HCT116 (cell line): ENCODE measurements at regions not wholly inside any gene's neighbourhood (a gene's known extent, or its start where the extent isn't known, plus 50 kb on each side); places are given as distances from the start of the nearest gene placed in this dataset.

Source experiments
- ATAC-seq: fragments of 200-7000 bp; cut with Tn5 transposase; 2 replicates; pipeline ENCODE4 v1.9.1; 2020; ENCODE audit warnings: mild to moderate bottlenecking, moderate library complexity
- BruUV-seq: library from RNA; stranded (reverse); fragments of 400-500 nt; replicated peaks from 2 replicates; lab custom pipeline; 2021; lab: Mats Ljungman, UMichigan
- CTCF ChIA-PET: fragments of 300-600 bp; sonication (Branson Sonifier 250); formaldehyde crosslinking; loops from one replicate; lab custom pipeline; 2021; ENCODE audit warnings: antibody characterized with exemption; lab: Charles Lee
- POLR2A ChIA-PET: fragments of 300-600, 350-600 bp; sonication (Branson Sonifier 250); formaldehyde crosslinking; loops from one replicate; lab custom pipeline; 2021; ENCODE audit warnings: antibody characterized with exemption; lab: Charles Lee
- RAD21 ChIA-PET, 2 experiments: fragments of 300-600 bp; sonication (Branson Sonifier 250); formaldehyde crosslinking; loops; one replicate each; lab custom pipeline; 2023; ENCODE audit warnings: low total read pairs in 2 of 2; ENCODE audit not compliant: uncharacterized antibody in 2 of 2, unreplicated experiment in 2 of 2, low non-redundant PET in 1 of 2; lab: Charles Lee
- DNase-seq: peaks from one replicate; pipeline ENCODE4 v3.0.0-alpha.2; 2010; ENCODE audit warnings: low read depth, low spot score
- H2AFZ ChIP-seq: fragments of 200-600 bp; shearing (Covaris generic), sonication (generic); 2 replicates; pipeline ENCODE4 v1.6.1; 2017; ENCODE audit warnings: low read depth, mixed run types, mixed read lengths, antibody characterized with exemption, low read length; ENCODE audit not compliant: poor library complexity, severe bottlenecking
- H3K27ac ChIP-seq: 2 replicates; pipeline ENCODE4 v1.5.1; 2012; ENCODE audit warnings: low read depth, low read length
- H3K27me3 ChIP-seq: fragments of 200-600 bp; sonication (generic); 2 replicates; pipeline ENCODE4 v1.6.1; 2016; ENCODE audit warnings: mixed run types, low read length, mixed read lengths; ENCODE audit not compliant: insufficient read depth
- H3K36me3 ChIP-seq, 2 experiments: fragments of 200-500 bp in 1 of 2; fragments of 200-600 bp in 1 of 2; sonication (Bioruptor generic) in 1 of 2; sonication (generic) in 1 of 2; 2 replicates each; pipeline versions ENCODE4 v1.5.1 to v1.6.1; 2014 to 2016; ENCODE audit warnings: low read length in 2 of 2, inconsistent platforms in 1 of 2, mixed read lengths in 1 of 2, mixed run types in 1 of 2; ENCODE audit not compliant: insufficient read depth in 2 of 2, control insufficient read depth in 1 of 2
- H3K4me1 ChIP-seq, 2 experiments: fragments of 200-600 bp in 1 of 2; sonication (generic) in 1 of 2; 2 replicates each; pipeline versions ENCODE4 v1.5.1 to v1.6.1; 2012 to 2017; ENCODE audit warnings: low read length in 2 of 2, inconsistent platforms in 1 of 2, mild to moderate bottlenecking in 1 of 2, mixed read lengths in 1 of 2, mixed run types in 1 of 2, moderate library complexity in 1 of 2; ENCODE audit not compliant: insufficient read depth in 2 of 2, control insufficient read depth in 1 of 2
- H3K4me2 ChIP-seq: fragments of 200-600 bp; sonication (generic); 2 replicates; pipeline ENCODE4 v1.6.1; 2017; ENCODE audit warnings: mixed run types, low read length, mixed read lengths
- H3K4me3 ChIP-seq, 2 experiments: fragments of 200-600 bp in 1 of 2; sonication (generic) in 1 of 2; replicated peaks in 1 of 2; 2 replicates each; pipeline ENCODE4 v1.5.1; 2011 to 2016; ENCODE audit warnings: low read length in 2 of 2, control low read depth in 1 of 2, low read depth in 1 of 2, mild to moderate bottlenecking in 1 of 2, mixed read lengths in 1 of 2, mixed run types in 1 of 2
- H3K79me2 ChIP-seq: fragments of 200-600 bp; sonication (generic); 2 replicates; pipeline ENCODE4 v1.6.1; 2017; ENCODE audit warnings: mild to moderate bottlenecking, mixed run types, low read length, moderate library complexity, mixed read lengths; ENCODE audit not compliant: insufficient read depth
- H3K9ac ChIP-seq: fragments of 200-600 bp; sonication (generic); 2 replicates; pipeline ENCODE4 v1.6.1; 2016; ENCODE audit warnings: low read length, mixed read lengths
- H3K9me2 ChIP-seq: fragments of 200-600 bp; sonication (generic), shearing (Covaris generic); 2 replicates; pipeline ENCODE4 v1.6.1; 2017; ENCODE audit warnings: mixed run types, mild to moderate bottlenecking, moderate library complexity; ENCODE audit not compliant: insufficient read depth
- H3K9me3 ChIP-seq, 2 experiments: fragments of 200-500 bp in 1 of 2; fragments of 200-600 bp in 1 of 2; sonication (Bioruptor generic) in 1 of 2; sonication (generic) in 1 of 2; 2 replicates each; pipeline ENCODE4 v1.6.1; 2014 to 2017; ENCODE audit warnings: low read length in 2 of 2, mixed read lengths in 2 of 2, inconsistent platforms in 1 of 2, low read depth in 1 of 2, mild to moderate bottlenecking in 1 of 2, mixed run types in 1 of 2, moderate library complexity in 1 of 2; ENCODE audit not compliant: control insufficient read depth in 1 of 2, insufficient read depth in 1 of 2
- H4K20me1 ChIP-seq: fragments of 200-600 bp; sonication (generic), shearing (Covaris generic); 2 replicates; pipeline ENCODE4 v1.6.1; 2017; ENCODE audit warnings: mixed run types, mild to moderate bottlenecking, moderate library complexity; ENCODE audit not compliant: insufficient read depth
- CBX3 ChIP-seq: IDR thresholded peaks from 2 replicates; pipeline ENCODE4 v1.6.1; 2012; ENCODE audit warnings: low read depth
- CEBPB ChIP-seq: IDR thresholded peaks from 2 replicates; pipeline ENCODE4 v1.6.1; 2012; ENCODE audit warnings: low read depth
- EGR1 ChIP-seq: IDR thresholded peaks from 2 replicates; pipeline ENCODE4 v1.6.1; 2012; ENCODE audit warnings: low read depth
- ELF1 ChIP-seq: IDR thresholded peaks from 2 replicates; pipeline ENCODE4 v1.6.1; 2012; ENCODE audit warnings: low read depth, borderline replicate concordance
- EZH2 ChIP-seq: fragments of 200-600 bp; sonication (generic); IDR thresholded peaks from 2 replicates; pipeline ENCODE4 v1.6.1; 2017; ENCODE audit warnings: antibody characterized with exemption, mixed run types
- EZH2phosphoT487 ChIP-seq: fragments of 200-600 bp; IDR thresholded peaks from 2 replicates; pipeline ENCODE4 v1.6.1; 2018; ENCODE audit warnings: antibody characterized with exemption, borderline replicate concordance
- JUND ChIP-seq: IDR thresholded peaks from 2 replicates; pipeline ENCODE4 v1.6.1; 2012
- MAX ChIP-seq: IDR thresholded peaks from 2 replicates; pipeline ENCODE4 v1.6.1; 2012
- POLR2A ChIP-seq: IDR thresholded peaks from 2 replicates; pipeline ENCODE4 v1.7.0; 2011; ENCODE audit warnings: borderline replicate concordance; ENCODE audit not compliant: insufficient read depth, insufficient read length; ENCODE audit errors: extremely low read depth
- POLR2AphosphoS5 ChIP-seq: IDR thresholded peaks from 2 replicates; pipeline ENCODE4 v1.6.1; 2011; ENCODE audit warnings: mild to moderate bottlenecking, low read depth, low read length, moderate library complexity
- SIN3A ChIP-seq: IDR thresholded peaks from 2 replicates; pipeline ENCODE4 v1.6.1; 2012; ENCODE audit warnings: low read depth
- SP1 ChIP-seq: IDR thresholded peaks from 2 replicates; pipeline ENCODE4 v1.6.1; 2012; ENCODE audit warnings: low read depth
- SRF ChIP-seq: IDR thresholded peaks from 2 replicates; pipeline ENCODE4 v1.6.1; 2012; ENCODE audit warnings: low read depth
- TCF7L2 ChIP-seq: IDR thresholded peaks from 2 replicates; pipeline ENCODE4 v1.7.0; 2011; ENCODE audit warnings: borderline replicate concordance, inconsistent platforms; ENCODE audit not compliant: insufficient read depth, insufficient read length; ENCODE audit errors: extremely low read depth
- YY1 ChIP-seq: IDR thresholded peaks from 2 replicates; pipeline ENCODE4 v1.6.1; 2011; ENCODE audit warnings: low read length, low read depth, moderate library complexity, mild to moderate bottlenecking; ENCODE audit not compliant: insufficient replicate concordance; ENCODE audit errors: extremely low read depth
- ZFX ChIP-seq: fragments of 450-650 bp; IDR thresholded peaks from 2 replicates; pipeline ENCODE4 v1.6.1; 2017
- ZNF274 ChIP-seq: fragments of 200-500 bp; sonication (Bioruptor generic); IDR thresholded peaks from 2 replicates; pipeline ENCODE4 v1.6.1; 2014; ENCODE audit warnings: mild to moderate bottlenecking, low read depth, low read length, inconsistent platforms
- intact Hi-C: fragments of 100-400 bp; cut with micrococcal nuclease; formaldehyde crosslinking; loops from 2 replicates; pipeline ENCODE4 v1.10.0; 2022
- TF ChIP-seq, protein P1 (sequence below): IDR thresholded peaks from 2 replicates; pipeline ENCODE4 v1.6.1; 2012
- TF ChIP-seq, protein P2 (sequence below): IDR thresholded peaks from 2 replicates; pipeline ENCODE4 v1.6.1; 2011; ENCODE audit warnings: mild to moderate bottlenecking, low read length, moderate library complexity; ENCODE audit not compliant: insufficient replicate concordance; ENCODE audit errors: extremely low read depth

DNA sequence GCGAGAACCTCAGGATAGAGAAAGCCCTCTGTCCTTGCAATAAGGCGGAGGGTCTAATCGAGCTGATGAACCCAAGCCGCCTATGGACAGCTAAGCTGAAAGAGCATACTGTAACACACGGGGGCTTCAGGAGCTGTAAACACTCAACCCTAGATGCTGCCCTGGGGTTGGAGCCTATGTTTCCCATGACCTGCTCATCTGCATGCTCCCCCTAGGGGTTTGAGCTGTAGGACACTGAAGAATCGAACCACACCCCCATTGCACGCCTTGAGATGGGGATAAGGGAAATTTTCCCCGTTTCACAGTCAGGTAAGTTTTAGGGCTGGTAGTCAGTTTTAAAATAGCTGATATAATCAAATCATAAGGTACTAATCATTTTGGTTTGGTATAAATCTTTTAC, 675.6 kb upstream of the CDH8 start:
- H3K27ac ChIP-seq, result no peak overlapping the region
- RAD21 ChIA-PET, result no interaction called here
- no peak overlapping the region for H3K4me3 ChIP-seq
- no peaks in the 10 kb centered on the region for H3K27me3 ChIP-seq
- H3K9me2 ChIP-seq, result no peaks in the 10 kb centered on the region
- ATAC-seq (no peak), DNase-seq (no peak)
- H3K4me1 ChIP-seq, result no peaks in the 10 kb centered on the region
- POLR2A ChIA-PET, result no interaction called here
- intact Hi-C loops, result no loop called here
- no peak overlapping the region for H3K4me2 ChIP-seq
- H4K20me1 ChIP-seq, result no peaks in the 10 kb centered on the region
- BruUV-seq, result no TSS peak
- no peaks in the 10 kb centered on the region for H3K36me3 ChIP-seq
- no peak overlapping the region for H3K9ac ChIP-seq
- TF ChIP-seq ELF1 (no peak), SP1 (no peak), MAX (no peak), SRF (no peak), POLR2A (no peak), POLR2AphosphoS5 (no peak), EZH2 (no peak), EGR1 (no peak), JUND (no peak)
- TF ChIP-seq, protein P1, sequence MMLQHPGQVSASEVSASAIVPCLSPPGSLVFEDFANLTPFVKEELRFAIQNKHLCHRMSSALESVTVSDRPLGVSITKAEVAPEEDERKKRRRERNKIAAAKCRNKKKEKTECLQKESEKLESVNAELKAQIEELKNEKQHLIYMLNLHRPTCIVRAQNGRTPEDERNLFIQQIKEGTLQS, result no peak
- H3K79me2 ChIP-seq, result no peaks in the 10 kb centered on the region
- CTCF ChIA-PET, result no interaction called here
- no peak overlapping the region for H2AFZ ChIP-seq
- peaks cover 14 to 27% of the 10 kb centered on the region in 2 experiments; a peak in 3 of 4 replicates for H3K9me3 ChIP-seq

DNA sequence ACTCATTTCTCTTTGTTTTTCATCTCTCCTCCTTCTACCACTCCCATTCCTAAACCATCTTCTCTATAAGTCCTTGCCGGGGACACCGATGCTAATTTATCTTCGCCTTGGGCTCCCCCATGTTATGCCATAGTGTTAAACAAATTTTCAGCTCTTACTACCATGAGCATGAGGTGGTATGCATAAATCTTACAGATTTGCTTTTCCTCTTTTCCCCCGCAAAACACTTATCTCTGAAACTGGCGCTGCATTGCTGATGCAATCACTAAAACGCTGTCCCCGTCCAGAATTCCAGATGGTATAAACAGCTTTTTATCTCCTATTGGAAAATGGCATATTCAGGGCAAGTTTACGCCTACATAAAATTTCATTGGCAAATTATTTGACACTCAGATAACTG, 673.6 kb upstream of the CDH8 start:
- CTCF ChIA-PET, result no interaction called here
- no peak overlapping the region for H3K4me2 ChIP-seq
- H3K79me2 ChIP-seq, result no peaks in the 10 kb centered on the region
- POLR2A ChIA-PET, result no interaction called here
- no peaks in the 10 kb centered on the region for H4K20me1 ChIP-seq
- H3K9me2 ChIP-seq, result no peaks in the 10 kb centered on the region
- H3K27me3 ChIP-seq, result no peaks in the 10 kb centered on the region
- no peaks in the 10 kb centered on the region for H3K4me1 ChIP-seq
- ATAC-seq (no peak), DNase-seq (no peak)
- no peak overlapping the region for H3K9ac ChIP-seq
- H3K36me3 ChIP-seq, result no peaks in the 10 kb centered on the region
- intact Hi-C loops, result no loop called here
- RAD21 ChIA-PET, result no interaction called here
- no peak for TF ChIP-seq SIN3A
- TF ChIP-seq TCF7L2, result no peak
- no peak for TF ChIP-seq CBX3
- TF ChIP-seq EZH2, result no peak
- no peak for TF ChIP-seq CEBPB
- TF ChIP-seq EGR1, result no peak
- TF ChIP-seq SP1, result no peak
- TF ChIP-seq SRF, result no peak
- no peak for TF ChIP-seq POLR2AphosphoS5
- TF ChIP-seq EZH2phosphoT487, result no peak
- TF ChIP-seq YY1, result no peak
- TF ChIP-seq, protein P2, sequence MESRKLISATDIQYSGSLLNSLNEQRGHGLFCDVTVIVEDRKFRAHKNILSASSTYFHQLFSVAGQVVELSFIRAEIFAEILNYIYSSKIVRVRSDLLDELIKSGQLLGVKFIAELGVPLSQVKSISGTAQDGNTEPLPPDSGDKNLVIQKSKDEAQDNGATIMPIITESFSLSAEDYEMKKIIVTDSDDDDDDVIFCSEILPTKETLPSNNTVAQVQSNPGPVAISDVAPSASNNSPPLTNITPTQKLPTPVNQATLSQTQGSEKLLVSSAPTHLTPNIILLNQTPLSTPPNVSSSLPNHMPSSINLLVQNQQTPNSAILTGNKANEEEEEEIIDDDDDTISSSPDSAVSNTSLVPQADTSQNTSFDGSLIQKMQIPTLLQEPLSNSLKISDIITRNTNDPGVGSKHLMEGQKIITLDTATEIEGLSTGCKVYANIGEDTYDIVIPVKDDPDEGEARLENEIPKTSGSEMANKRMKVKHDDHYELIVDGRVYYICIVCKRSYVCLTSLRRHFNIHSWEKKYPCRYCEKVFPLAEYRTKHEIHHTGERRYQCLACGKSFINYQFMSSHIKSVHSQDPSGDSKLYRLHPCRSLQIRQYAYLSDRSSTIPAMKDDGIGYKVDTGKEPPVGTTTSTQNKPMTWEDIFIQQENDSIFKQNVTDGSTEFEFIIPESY, result no peak
- TF ChIP-seq, protein P1, result no peak
- TF ChIP-seq ZFX, result no peak
- no peak for TF ChIP-seq ELF1
- no peak for TF ChIP-seq ZNF274
- TF ChIP-seq JUND, result no peak
- no peak for TF ChIP-seq MAX
- H3K4me3 ChIP-seq, result no peak overlapping the region
- no peak overlapping the region for H3K27ac ChIP-seq
- H2AFZ ChIP-seq, result no peak overlapping the region
- peaks cover 9 to 28% of the 10 kb centered on the region in 2 experiments; a peak in 3 of 4 replicates for H3K9me3 ChIP-seq
- no TSS peak for BruUV-seq
